Chondrocyte (in vitro differentiated cells): ENCODE measurements at regions not wholly inside any gene's neighbourhood (a gene's known extent, or its start where the extent isn't known, plus 50 kb on each side); places are given as distances from the start of the nearest gene placed in this dataset.

Experiments used
- DNase-seq: peaks from one replicate; pipeline ENCODE4 v3.0.0; 2021; ENCODE audit warnings: mixed read lengths, low spot score
- H3K27ac Mint-ChIP-seq: one replicate; pipeline ENCODE4 v1.8.0; 2021; ENCODE audit warnings: mild to moderate bottlenecking, moderate library complexity, mixed read lengths; ENCODE audit not compliant: unreplicated experiment
- H3K27me3 Mint-ChIP-seq: 2 replicates; pipeline ENCODE4 v1.8.0; 2021; ENCODE audit warnings: low read depth, mixed read lengths
- H3K36me3 Mint-ChIP-seq: 2 replicates; pipeline ENCODE4 v1.8.0; 2021; ENCODE audit warnings: low read depth, mixed read lengths
- H3K4me1 Mint-ChIP-seq: 2 replicates; pipeline ENCODE4 v1.8.0; 2021; ENCODE audit warnings: low read depth, mild to moderate bottlenecking, mixed read lengths
- H3K4me3 Mint-ChIP-seq: one replicate; pipeline ENCODE4 v1.8.0; 2021; ENCODE audit warnings: mild to moderate bottlenecking, moderate library complexity, mixed read lengths; ENCODE audit not compliant: unreplicated experiment
- H3K9me3 Mint-ChIP-seq: 2 replicates; pipeline ENCODE4 v1.8.0; 2021; ENCODE audit warnings: low read depth, mixed read lengths
- CTCF ChIP-seq: fragments of 200-600 bp; sonication (generic); IDR thresholded peaks from 2 replicates; pipeline ENCODE4 v1.5.0; 2021; ENCODE audit warnings: antibody characterized with exemption, mild to moderate bottlenecking, moderate library complexity

- H3K27ac Mint-ChIP-seq = no peak overlapping the region
- TF ChIP-seq CTCF = no peak
- no peaks in the 10 kb centered on the region for H3K27me3 Mint-ChIP-seq
- no peak overlapping the region for H3K4me3 Mint-ChIP-seq
- H3K4me1 Mint-ChIP-seq = no peaks in the 10 kb centered on the region
- H3K36me3 Mint-ChIP-seq = no peaks in the 10 kb centered on the region
- no peaks in the 10 kb centered on the region for H3K9me3 Mint-ChIP-seq
- DNase-seq = no peak
These were observed 235.1 kb downstream of the FNDC1 start for GRCh38 chr6:159404296-159404695.

- TF ChIP-seq CTCF = no peak
- DNase-seq = no peak
- no peak overlapping the region for H3K4me3 Mint-ChIP-seq
- no peaks in the 10 kb centered on the region for H3K4me1 Mint-ChIP-seq
- no peak overlapping the region for H3K27ac Mint-ChIP-seq
- no peaks in the 10 kb centered on the region for H3K9me3 Mint-ChIP-seq
- H3K27me3 Mint-ChIP-seq = no peaks in the 10 kb centered on the region
- no peaks in the 10 kb centered on the region for H3K36me3 Mint-ChIP-seq
These were observed 231.6 kb downstream of the FNDC1 start for GRCh38 chr6:159400826-159401225.

- H3K36me3 Mint-ChIP-seq = no peaks in the 10 kb centered on the region
- no peak for DNase-seq
- no peaks in the 10 kb centered on the region for H3K9me3 Mint-ChIP-seq
- no peak overlapping the region for H3K4me3 Mint-ChIP-seq
- H3K4me1 Mint-ChIP-seq = no peaks in the 10 kb centered on the region
- TF ChIP-seq CTCF = no peak
- no peak overlapping the region for H3K27ac Mint-ChIP-seq
- H3K27me3 Mint-ChIP-seq = no peaks in the 10 kb centered on the region
These were observed 230.6 kb downstream of the FNDC1 start for GRCh38 chr6:159399751-159400221.

- Mint-ChIP-seq H3K36me3 (no peaks in the 10 kb centered on the region), H3K27ac (no peak overlapping the region), H3K4me3 (no peak overlapping the region), H3K9me3 (no peaks in the 10 kb centered on the region), H3K27me3 (no peaks in the 10 kb centered on the region), H3K4me1 (no peaks in the 10 kb centered on the region)
- TF ChIP-seq CTCF = no peak
- no peak for DNase-seq
These were observed 229.4 kb downstream of the FNDC1 start for GRCh38 chr6:159398633-159399032.

GRCh38 chr6:159397753-159398152, 228.6 kb downstream of the FNDC1 start:
- H3K4me3 Mint-ChIP-seq = no peak overlapping the region
- no peaks in the 10 kb centered on the region for H3K27me3 Mint-ChIP-seq
- no peak overlapping the region for H3K27ac Mint-ChIP-seq
- H3K36me3 Mint-ChIP-seq = no peaks in the 10 kb centered on the region
- no peaks in the 10 kb centered on the region for H3K4me1 Mint-ChIP-seq
- no peaks in the 10 kb centered on the region for H3K9me3 Mint-ChIP-seq
- no peak for TF ChIP-seq CTCF
- DNase-seq = no peak
